Activated B cell treated with CpG ODN at 0.5 μM for 24 hours (primary cell): ENCODE measurements at regions not wholly inside any gene's neighbourhood (a gene's known extent, or its start where the extent isn't known, plus 50 kb on each side); places are given as distances from the start of the nearest gene placed in this dataset.

Experiments
- ATAC-seq: fragments of 200-7000 bp; cut with Tn5 transposase; one replicate; pipeline ENCODE4 v1.10.0; 2021; ENCODE audit warnings: low read depth, mild to moderate bottlenecking, moderate library complexity
- CTCF ChIA-PET: fragments of 350-600 bp; sonication (Branson Sonifier 250); formaldehyde crosslinking; loops from one replicate; lab custom pipeline; 2021; ENCODE audit warnings: antibody characterized with exemption; lab: Charles Lee
- POLR2A ChIA-PET: fragments of 350-600 bp; sonication (Branson Sonifier 250); formaldehyde crosslinking; loops from one replicate; lab custom pipeline; 2021; ENCODE audit warnings: antibody characterized with exemption; lab: Charles Lee
- DNase-seq: peaks from one replicate; pipeline ENCODE4 v3.0.0; 2022
- H3K27ac Mint-ChIP-seq: one replicate; pipeline ENCODE4 v1.8.0; 2020; ENCODE audit warnings: mixed read lengths
- H3K27me3 Mint-ChIP-seq: one replicate; pipeline ENCODE4 v1.8.0; 2021; ENCODE audit warnings: mixed read lengths
- H3K36me3 Mint-ChIP-seq: one replicate; pipeline ENCODE4 v1.8.0; 2021; ENCODE audit warnings: low read depth, mixed read lengths
- H3K4me1 Mint-ChIP-seq: one replicate; pipeline ENCODE4 v1.8.0; 2021; ENCODE audit warnings: mixed read lengths
- H3K4me3 Mint-ChIP-seq: one replicate; pipeline ENCODE4 v1.8.0; 2020; ENCODE audit warnings: mild to moderate bottlenecking, mixed read lengths
- H3K9me3 Mint-ChIP-seq: one replicate; pipeline ENCODE4 v1.8.0; 2020; ENCODE audit warnings: mixed read lengths
- CTCF ChIP-seq: fragments of 200-600 bp; IDR thresholded peaks from one replicate; pipeline ENCODE4 v1.8.0; 2022; ENCODE audit warnings: antibody characterized with exemption, mild to moderate bottlenecking
- intact Hi-C: fragments of 100-400 bp; cut with micrococcal nuclease; formaldehyde crosslinking; loops from one replicate; pipeline ENCODE4 v1.15.1; 2024

GRCh38 chr7:54901840-54902239, 117.0 kb upstream of the EGFR start:
- Mint-ChIP-seq H3K27ac (no peak overlapping the region), H3K4me3 (no peak overlapping the region), H3K9me3 (no peaks in the 10 kb centered on the region), H3K27me3 (no peaks in the 10 kb centered on the region), H3K4me1 (no peaks in the 10 kb centered on the region), H3K36me3 (no peaks in the 10 kb centered on the region)
- DNase-seq (no peak), ATAC-seq (no peak)
- CTCF ChIA-PET: no interaction called here
- intact Hi-C loops: no loop called here
- POLR2A ChIA-PET: no interaction called here
- TF ChIP-seq CTCF: no peak

- Mint-ChIP-seq H3K4me3 (no peak overlapping the region), H3K27me3 (no peaks in the 10 kb centered on the region), H3K9me3 (no peaks in the 10 kb centered on the region), H3K4me1 (no peaks in the 10 kb centered on the region), H3K27ac (no peak overlapping the region), H3K36me3 (no peaks in the 10 kb centered on the region)
- DNase-seq (no peak), ATAC-seq (no peak)
- POLR2A ChIA-PET: no interaction called here
- no peak for TF ChIP-seq CTCF
- CTCF ChIA-PET: no interaction called here
- intact Hi-C loops: no loop called here
Observed at GRCh38 chr7:54904130-54904529, 114.7 kb upstream of the EGFR start.

- H3K9me3 Mint-ChIP-seq: peaks cover under 1% of the 10 kb centered on the region
- intact Hi-C loops: no loop called here
- no peak for ATAC-seq
Observed at GRCh38 chr7:54904986-54905385, 113.8 kb upstream of the EGFR start.

GRCh38 chr7:54906963-54907362, 111.9 kb upstream of the EGFR start:
- ChIA-PET CTCF (no interaction called here), POLR2A (no interaction called here)
- DNase-seq (no peak), ATAC-seq (no peak)
- peaks cover 4% of the 10 kb centered on the region for H3K9me3 Mint-ChIP-seq
- intact Hi-C loops: no loop called here
- no peak overlapping the region for H3K27ac Mint-ChIP-seq
- TF ChIP-seq CTCF: no peak
- H3K27me3 Mint-ChIP-seq: no peaks in the 10 kb centered on the region
- H3K4me1 Mint-ChIP-seq: no peaks in the 10 kb centered on the region
- no peak overlapping the region for H3K4me3 Mint-ChIP-seq
- no peaks in the 10 kb centered on the region for H3K36me3 Mint-ChIP-seq

More at GRCh38 chr7:54904986-54905385, 113.8 kb upstream of the EGFR start:
- Mint-ChIP-seq H3K36me3 (no peaks in the 10 kb centered on the region), H3K27ac (no peak overlapping the region), H3K27me3 (no peaks in the 10 kb centered on the region), H3K4me3 (no peak overlapping the region), H3K4me1 (no peaks in the 10 kb centered on the region)
- ChIA-PET POLR2A (no interaction called here), CTCF (no interaction called here)
- no peak for DNase-seq
- TF ChIP-seq CTCF: no peak

- ATAC-seq (no peak), DNase-seq (no peak)
- POLR2A ChIA-PET: no interaction called here
- H3K4me3 Mint-ChIP-seq: no peak overlapping the region
- intact Hi-C loops: no loop called here
- CTCF ChIA-PET: no interaction called here
- H3K36me3 Mint-ChIP-seq: no peaks in the 10 kb centered on the region
- H3K27me3 Mint-ChIP-seq: no peaks in the 10 kb centered on the region
- H3K9me3 Mint-ChIP-seq: peaks cover 4% of the 10 kb centered on the region
- H3K27ac Mint-ChIP-seq: no peak overlapping the region
- H3K4me1 Mint-ChIP-seq: no peaks in the 10 kb centered on the region
- TF ChIP-seq CTCF: no peak
Observed at GRCh38 chr7:54907981-54908380, 110.8 kb upstream of the EGFR start.
